Heart left ventricle (tissue), 16 donors: ENCODE measurements at regions not wholly inside any gene's neighbourhood (a gene's known extent, or its start where the extent isn't known, plus 50 kb on each side); places are given as distances from the start of the nearest gene placed in this dataset.

Experiments
- ATAC-seq, 4 donors: fragments of 200-7000 bp; cut with Tn5 transposase; one replicate each; pipeline ENCODE4 v1.9.1; 2020 to 2022; ENCODE audit warnings: moderate library complexity in 4 of 4, mild to moderate bottlenecking in 3 of 4, moderate number of reproducible peaks in 1 of 4
- DNase-seq, 5 donors: peaks; one replicate each; pipeline ENCODE4 v3.0.0-alpha.2; 2020
- H3K27ac ChIP-seq, 12 donors: fragments of 200-600 bp; sonication (generic) in 4 of 12; one replicate each; pipeline versions ENCODE4 v1.5.0 to v1.8.0; 2016 to 2022; ENCODE audit warnings: mild to moderate bottlenecking in 2 of 12
- H3K27me3 ChIP-seq, 9 donors: fragments of 200-600 bp; sonication (generic) in 2 of 9; one replicate each; pipeline versions ENCODE4 v1.5.1 to v1.8.0; 2016 to 2022; ENCODE audit warnings: mild to moderate bottlenecking in 3 of 9
- H3K36me3 ChIP-seq, 9 donors: fragments of 200-600 bp; sonication (generic) in 2 of 9; one replicate each; pipeline versions ENCODE4 v1.5.0 to v1.8.0; 2018 to 2022; ENCODE audit warnings: mild to moderate bottlenecking in 2 of 9
- H3K4me1 ChIP-seq, 12 donors: fragments of 200-600 bp; sonication (generic) in 4 of 12; one replicate each; pipeline versions ENCODE4 v1.5.0 to v1.8.0; 2016 to 2022; ENCODE audit warnings: mild to moderate bottlenecking in 3 of 12
- H3K4me3 ChIP-seq, 12 donors: fragments of 200-600 bp; sonication (generic) in 4 of 12; one replicate each; pipeline versions ENCODE4 v1.5.0 to v1.8.0; 2017 to 2022; ENCODE audit warnings: mild to moderate bottlenecking in 9 of 12, moderate library complexity in 4 of 12
- H3K9me3 ChIP-seq, 12 donors: fragments of 200-600 bp; sonication (generic) in 4 of 12; one replicate each; pipeline versions ENCODE4 v1.5.0 to v1.8.0; 2016 to 2022; ENCODE audit warnings: mild to moderate bottlenecking in 1 of 12
- POLR2A ChIP-seq, 2 donors: fragments of 450-650 bp; IDR thresholded peaks; one replicate each; pipeline ENCODE4 v1.6.1; 2017; ENCODE audit warnings: antibody characterized with exemption in 2 of 2, mild to moderate bottlenecking in 2 of 2, moderate library complexity in 2 of 2
- WGBS, 4 donors: extraction: QIAGEN DNeasy Blood & Tissue Kit in 2 of 4; methylation state at CpG; one replicate each; pipeline versions ENCODE4 v1.1.5 to v1.1.7; 2013 to 2018; 5-methylcytosine and 5-hydroxymethylcytosine counted together
- intact Hi-C, 10 donors: fragments of 100-400 bp; cut with DNase I; formaldehyde crosslinking; loops; one replicate each; pipeline versions ENCODE4 v1.11.1 to v1.14.2; 2022
- TF ChIP-seq, protein P1 (sequence below), 12 donors: fragments of 200-600 bp; sonication (generic) in 4 of 12; IDR thresholded peaks; one replicate each; pipeline versions ENCODE4 v1.5.0 to v1.8.0; 2018 to 2022; ENCODE audit warnings: antibody characterized with exemption in 12 of 12, mild to moderate bottlenecking in 5 of 12
- donor health status: ischemic (EF 13 %, LVEDD 7.1; RV severe dilation, severe dysfunction).
- donor health status: healthy with polysubstance abuse.
- donor health status: DM: no; HTN: yes; CAD: no.
- donor health status: DM: no; HTN: no; CAD: no.
- donor health status: ischemic (EF 25% LVEDD 6.9; RV normal size, moderate dysfunction).
- donor health status: ischemic (EF 25% LVEDD 5.7; RV mildly dilated, moderate dysfunction).
- donor health status: healthy.
- donor health status: DM: yes; HTN: yes; CAD: no.
- donor health status: ischemic (EF 35%, LVEDD 5.7; RV mildly dilated, moderate dysfunction).
- donor health status: nonischemic (EF 11% LVEDD 7.7; RV severe dilation, severe dysfunction).
- donor health status: DM: yes; HTN: yes; CAD: no.
- donor health status: PGD.
- donor health status: ischemic (EF 29% LVEDD 5.4; RV normal size, mild dysfunction).
- donor health status: nonischemic (EF 23%, LVEDD 6.1; RV moderate dilation, normal function).

DNA sequence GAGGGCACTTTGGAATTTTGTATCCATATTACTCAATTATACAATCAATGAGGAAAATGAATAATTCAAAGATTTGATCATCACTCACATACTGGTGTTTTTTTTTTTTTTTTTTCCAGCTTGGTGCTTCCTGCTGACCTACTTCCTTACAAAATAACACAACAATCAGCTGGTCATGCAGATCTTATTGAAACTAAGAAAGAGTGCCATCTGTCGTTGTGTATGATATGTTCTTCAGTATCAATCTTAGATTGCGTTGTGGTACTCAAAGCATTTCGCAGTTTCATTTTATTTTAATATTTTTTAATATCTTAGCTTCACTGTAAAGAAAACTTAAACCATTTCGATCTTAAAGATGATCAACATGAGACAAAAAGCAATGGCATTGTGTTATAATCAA is 155.6 kb downstream of the OGFRL1 start:
- no peaks in the 10 kb centered on the region for H3K27me3 ChIP-seq
- DNase-seq = no peak
- ATAC-seq = peak in 2 of 4 donors; percentile 53 to 64
- H3K27ac ChIP-seq = no peak overlapping the region
- H3K9me3 ChIP-seq = peaks cover 0 to 18% (median 4%) of the 10 kb centered on the region in 12 donors
- H3K4me1 ChIP-seq = peaks cover 0 to 17% (median 0%) of the 10 kb centered on the region in 12 donors
- 45 to 61% (median 55%) methylated on average over 4 of the region's 4 CpGs for WGBS, 4 donors
- no peaks in the 10 kb centered on the region for H3K36me3 ChIP-seq
- intact Hi-C loops = loop anchor here in 6 of 10 donors (5.0 to 10.0 kb wide), 4 partner anchors 57 to 62 kb away; no protein-coding TSS in a partner anchor
- peak overlapping the region in 4 of 12 donors; percentile 3 to 39 (median 12) for H3K4me3 ChIP-seq
- TF ChIP-seq, protein P1, sequence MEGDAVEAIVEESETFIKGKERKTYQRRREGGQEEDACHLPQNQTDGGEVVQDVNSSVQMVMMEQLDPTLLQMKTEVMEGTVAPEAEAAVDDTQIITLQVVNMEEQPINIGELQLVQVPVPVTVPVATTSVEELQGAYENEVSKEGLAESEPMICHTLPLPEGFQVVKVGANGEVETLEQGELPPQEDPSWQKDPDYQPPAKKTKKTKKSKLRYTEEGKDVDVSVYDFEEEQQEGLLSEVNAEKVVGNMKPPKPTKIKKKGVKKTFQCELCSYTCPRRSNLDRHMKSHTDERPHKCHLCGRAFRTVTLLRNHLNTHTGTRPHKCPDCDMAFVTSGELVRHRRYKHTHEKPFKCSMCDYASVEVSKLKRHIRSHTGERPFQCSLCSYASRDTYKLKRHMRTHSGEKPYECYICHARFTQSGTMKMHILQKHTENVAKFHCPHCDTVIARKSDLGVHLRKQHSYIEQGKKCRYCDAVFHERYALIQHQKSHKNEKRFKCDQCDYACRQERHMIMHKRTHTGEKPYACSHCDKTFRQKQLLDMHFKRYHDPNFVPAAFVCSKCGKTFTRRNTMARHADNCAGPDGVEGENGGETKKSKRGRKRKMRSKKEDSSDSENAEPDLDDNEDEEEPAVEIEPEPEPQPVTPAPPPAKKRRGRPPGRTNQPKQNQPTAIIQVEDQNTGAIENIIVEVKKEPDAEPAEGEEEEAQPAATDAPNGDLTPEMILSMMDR (IDR thresholded peaks at IDR 0.05) = peak in 9 of 12 donors; percentile 9 to 50 (median 30)
- no peak for TF ChIP-seq POLR2A (IDR thresholded peaks at IDR 0.05)

DNA sequence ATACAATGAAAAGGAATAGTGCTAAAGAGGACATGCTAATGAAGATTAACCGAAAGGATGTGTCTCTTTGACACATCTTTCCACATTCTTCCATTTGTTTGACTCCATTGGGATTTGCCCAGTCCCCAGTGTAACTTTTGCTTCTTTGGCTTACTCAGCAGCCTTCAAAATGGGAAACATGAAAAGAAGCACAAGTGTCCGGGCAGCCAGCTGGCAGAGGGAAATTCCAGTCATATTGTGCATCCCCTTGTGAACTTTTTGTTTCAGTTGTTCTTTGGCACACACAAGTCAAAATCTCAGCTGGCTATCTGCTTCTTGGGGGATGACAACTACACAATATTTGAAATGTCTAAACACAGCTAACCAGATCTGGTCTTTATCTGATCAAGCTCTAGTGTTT is 157.4 kb downstream of the OGFRL1 start:
- H3K4me1 ChIP-seq = peaks cover 0 to 17% (median 0%) of the 10 kb centered on the region in 12 donors
- intact Hi-C loops = loop anchor here in 4 of 10 donors (10.0 kb wide), 2 partner anchors 59 to 61 kb away; no protein-coding TSS in a partner anchor
- TF ChIP-seq, protein P1 (IDR thresholded peaks at IDR 0.05) = no peak
- TF ChIP-seq POLR2A (IDR thresholded peaks at IDR 0.05) = no peak
- DNase-seq (no peak), ATAC-seq (no peak)
- no peaks in the 10 kb centered on the region for H3K9me3 ChIP-seq
- WGBS, 4 donors = 60 to 75% (median 63%) methylated on average over 2 of the region's 2 CpGs
- no peaks in the 10 kb centered on the region for H3K36me3 ChIP-seq
- no peak overlapping the region for H3K4me3 ChIP-seq
- H3K27ac ChIP-seq = no peak overlapping the region
- no peaks in the 10 kb centered on the region for H3K27me3 ChIP-seq

DNA sequence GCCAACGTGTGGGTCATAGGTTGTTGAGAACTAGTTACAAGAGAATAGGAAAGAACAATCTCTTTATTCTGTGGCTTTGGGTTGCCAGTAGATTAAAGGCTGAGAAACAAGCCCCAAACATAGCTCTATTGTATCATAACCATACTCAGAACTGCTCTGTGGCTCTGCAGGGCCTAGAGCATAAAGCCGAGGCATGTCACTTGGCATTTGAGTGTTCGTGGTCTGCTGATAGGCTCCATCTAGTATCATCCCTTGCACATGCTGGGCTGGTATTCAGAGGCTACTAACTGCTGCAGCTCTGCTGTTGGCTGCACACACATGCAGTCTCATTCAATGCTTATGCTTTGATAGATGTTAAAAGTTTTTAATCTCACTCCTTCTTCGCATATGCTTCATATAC is 157.9 kb downstream of the OGFRL1 start:
- no peak for DNase-seq
- intact Hi-C loops = loop anchor here in 4 of 10 donors (10.0 kb wide), 2 partner anchors 58 to 62 kb away; no protein-coding TSS in a partner anchor

DNA sequence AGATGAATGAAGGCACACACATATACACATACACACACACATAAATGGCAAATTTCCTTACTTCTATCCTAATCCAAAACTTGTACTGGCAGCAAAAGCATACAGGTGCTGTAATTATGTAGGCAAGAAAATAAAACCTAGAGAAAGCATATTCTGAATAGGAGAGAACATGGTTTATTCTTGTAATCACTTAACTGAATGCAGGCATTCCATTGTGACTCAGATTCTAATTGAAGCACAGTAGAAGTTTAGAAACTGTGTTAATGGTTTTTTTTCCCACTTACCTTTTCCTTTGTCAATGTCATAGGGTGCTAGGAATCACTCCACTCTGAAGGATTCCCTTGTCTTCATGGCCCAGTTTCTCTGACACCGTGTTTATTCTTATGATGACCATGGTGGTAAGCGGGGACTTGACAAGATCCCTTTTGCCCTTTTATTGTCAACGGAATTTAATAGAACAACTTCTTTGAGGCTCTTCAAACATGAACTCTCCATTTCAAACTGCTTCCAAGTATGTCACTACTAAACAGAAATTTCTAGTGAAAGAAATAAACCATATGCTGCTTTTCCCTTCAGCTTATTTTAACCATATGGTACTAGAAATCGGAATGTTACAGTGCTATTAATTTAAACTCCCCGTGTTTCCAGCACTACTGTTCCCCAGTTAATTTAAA is 164.2 kb downstream of the OGFRL1 start:
- intact Hi-C loops = no loop called here
- no peak for ATAC-seq
- Histone ChIP-seq H3K36me3 (peaks cover 0 to 5% (median 0%) of the 10 kb centered on the region in 9 donors), H3K4me3 (no peak overlapping the region), H3K4me1 (peaks cover 0 to 3% (median 0%) of the 10 kb centered on the region in 12 donors), H3K27ac (no peak overlapping the region), H3K9me3 (peaks cover 0 to 10% (median 0%) of the 10 kb centered on the region in 12 donors), H3K27me3 (no peaks in the 10 kb centered on the region)
- 71 to 78% (median 74%) methylated on average over 5 of the region's 5 CpGs for WGBS, 4 donors
- DNase-seq = no peak
- TF ChIP-seq, protein P1 (IDR thresholded peaks at IDR 0.05) = no peak
- no peak for TF ChIP-seq POLR2A (IDR thresholded peaks at IDR 0.05)

More for the DNA sequence above, 157.9 kb downstream of the OGFRL1 start:
- H3K27me3 ChIP-seq = no peaks in the 10 kb centered on the region
- H3K36me3 ChIP-seq = no peaks in the 10 kb centered on the region
- TF ChIP-seq, protein P1 (IDR thresholded peaks at IDR 0.05) = no peak
- no peak for TF ChIP-seq POLR2A (IDR thresholded peaks at IDR 0.05)
- 62 to 71% (median 67%) methylated on average over 4 of the region's 4 CpGs for WGBS, 4 donors
- H3K9me3 ChIP-seq = no peaks in the 10 kb centered on the region
- peak in 2 of 4 donors; percentile 45 to 61 for ATAC-seq
- H3K4me1 ChIP-seq = peaks cover 0 to 17% (median 0%) of the 10 kb centered on the region in 12 donors
- no peak overlapping the region for H3K4me3 ChIP-seq
- no peak overlapping the region for H3K27ac ChIP-seq
